GM19099 (cell line): ENCODE measurements at regions not wholly inside any gene's neighbourhood (a gene's known extent, or its start where the extent isn't known, plus 50 kb on each side); places are given as distances from the start of the nearest gene placed in this dataset.

Experiments
- POLR2A ChIP-seq: IDR thresholded peaks from 3 replicates; pipeline ENCODE4 v1.6.1; 2011; ENCODE audit warnings: low read depth; ENCODE audit not compliant: insufficient read length; ENCODE audit errors: extremely low read depth

- TF ChIP-seq POLR2A: no peak
These were observed 103.9 kb upstream of the AFDN start for GRCh38 chr6:167722634-167723309.

- no peak for TF ChIP-seq POLR2A
These were observed 100.6 kb upstream of the AFDN start for GRCh38 chr6:167726043-167726621.

- no peak for TF ChIP-seq POLR2A
These were observed 96.3 kb upstream of the AFDN start for GRCh38 chr6:167730441-167730840.

GRCh38 chr6:167731216-167731615 is 95.5 kb upstream of the AFDN start:
- no peak for TF ChIP-seq POLR2A

- TF ChIP-seq POLR2A: no peak
These were observed 94.8 kb upstream of the AFDN start for GRCh38 chr6:167731731-167732422.

- no peak for TF ChIP-seq POLR2A
These were observed 92.7 kb upstream of the AFDN start for GRCh38 chr6:167733740-167734661.

- TF ChIP-seq POLR2A: no peak
These were observed 92.0 kb upstream of the AFDN start for GRCh38 chr6:167734662-167735083.

GRCh38 chr6:167735084-167735950 is 91.4 kb upstream of the AFDN start:
- no peak for TF ChIP-seq POLR2A

GRCh38 chr6:167735951-167736288 is 90.8 kb upstream of the AFDN start:
- TF ChIP-seq POLR2A: no peak

GRCh38 chr6:167736486-167737204 is 90.1 kb upstream of the AFDN start:
- TF ChIP-seq POLR2A: no peak

GRCh38 chr6:167737205-167737830 is 89.4 kb upstream of the AFDN start:
- no peak for TF ChIP-seq POLR2A

GRCh38 chr6:167738386-167738785 is 88.3 kb upstream of the AFDN start:
- no peak for TF ChIP-seq POLR2A
